A549 (cell line): ENCODE measurements at regions not wholly inside any gene's neighbourhood (a gene's known extent, or its start where the extent isn't known, plus 50 kb on each side); places are given as distances from the start of the nearest gene placed in this dataset.

Experiments used
- BHLHE40 ChIP-seq: IDR thresholded peaks from 2 replicates; pipeline ENCODE4 v1.6.1; 2012; ENCODE audit warnings: low read depth, low read length, inconsistent platforms
- CHD2 ChIP-seq: fragments of 150-350 bp; IDR thresholded peaks from 2 replicates; pipeline ENCODE4 v1.6.1; 2014; ENCODE audit warnings: low read length; ENCODE audit not compliant: partially characterized antibody
- EHMT2 ChIP-seq: fragments of 200-600 bp; sonication (generic); IDR thresholded peaks from 2 replicates; pipeline ENCODE4 v1.6.1; 2016; ENCODE audit warnings: antibody characterized with exemption, low read depth, mild to moderate bottlenecking, moderate library complexity
- FOSL2 ChIP-seq, 2 experiments: fragments of 450-650 bp in 1 of 2; fragments of >200 bp in 1 of 2; sonication (Bioruptor Twin) in 1 of 2; formaldehyde crosslinking; IDR thresholded peaks; 2 replicates each; pipeline versions ENCODE4 v1.5.0 to v1.6.1; 2016 to 2020; ENCODE audit warnings: mild to moderate bottlenecking in 1 of 2, moderate library complexity in 1 of 2
- MAFK ChIP-seq: fragments of 450-650 bp; IDR thresholded peaks from 2 replicates; pipeline ENCODE4 v1.6.1; 2014; ENCODE audit not compliant: partially characterized antibody
- MYC ChIP-seq: IDR thresholded peaks from 2 replicates; pipeline ENCODE4 v1.6.1; 2012; ENCODE audit warnings: mild to moderate bottlenecking, inconsistent platforms, low read length, improper control_type of control experiment, borderline replicate concordance
- PHF8 ChIP-seq: fragments of 200-600 bp; sonication (generic); IDR thresholded peaks from 2 replicates; pipeline ENCODE4 v1.6.1; 2016; ENCODE audit warnings: low read depth, mild to moderate bottlenecking, antibody characterized with exemption, moderate library complexity, borderline replicate concordance
- POLR2A ChIP-seq: IDR thresholded peaks from 2 replicates; pipeline ENCODE4 v1.6.1; 2012; ENCODE audit warnings: mild to moderate bottlenecking, low read length
- RAD21 ChIP-seq, 2 experiments: fragments of >200 bp in 1 of 2; sonication (Bioruptor Twin) in 1 of 2; formaldehyde crosslinking in 1 of 2; IDR thresholded peaks in 1 of 2; conservative IDR thresholded peaks in 1 of 2; 2 replicates in 1 of 2; 3 replicates in 1 of 2; pipeline ENCODE4 v1.6.1; 2012 to 2018; ENCODE audit warnings: inconsistent platforms in 1 of 2
- TF ChIP-seq, protein P1 (sequence below): fragments of >200 bp; sonication (Bioruptor Twin); formaldehyde crosslinking; IDR thresholded peaks from 3 replicates; pipeline ENCODE4 v1.5.1; 2016

DNA sequence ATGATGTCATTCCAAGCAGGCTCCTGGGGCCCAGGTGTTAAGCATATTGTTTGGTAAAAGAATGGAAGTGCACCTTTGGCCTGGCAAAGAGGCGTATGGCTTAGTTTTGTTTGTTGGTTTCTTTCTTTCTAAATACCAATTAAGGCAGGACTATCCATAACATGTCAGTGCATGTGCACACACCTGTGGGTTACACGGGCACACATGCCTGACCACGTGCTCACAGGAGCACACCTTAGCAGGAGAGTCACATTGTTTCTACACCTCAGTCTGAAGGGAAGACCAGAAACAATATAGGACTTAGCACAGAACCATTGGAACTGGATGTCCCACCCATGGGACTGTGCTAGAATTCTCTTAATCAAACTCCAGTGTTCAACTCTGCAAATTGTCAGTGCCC, 127.8 kb downstream of the FBXO15 start:
- no peak for TF ChIP-seq EHMT2
- no peak for TF ChIP-seq RAD21 (conservative IDR thresholded peaks at IDR 0.05 in 1 of 2, IDR thresholded peaks at IDR 0.05 in 1 of 2)
- TF ChIP-seq, protein P1, sequence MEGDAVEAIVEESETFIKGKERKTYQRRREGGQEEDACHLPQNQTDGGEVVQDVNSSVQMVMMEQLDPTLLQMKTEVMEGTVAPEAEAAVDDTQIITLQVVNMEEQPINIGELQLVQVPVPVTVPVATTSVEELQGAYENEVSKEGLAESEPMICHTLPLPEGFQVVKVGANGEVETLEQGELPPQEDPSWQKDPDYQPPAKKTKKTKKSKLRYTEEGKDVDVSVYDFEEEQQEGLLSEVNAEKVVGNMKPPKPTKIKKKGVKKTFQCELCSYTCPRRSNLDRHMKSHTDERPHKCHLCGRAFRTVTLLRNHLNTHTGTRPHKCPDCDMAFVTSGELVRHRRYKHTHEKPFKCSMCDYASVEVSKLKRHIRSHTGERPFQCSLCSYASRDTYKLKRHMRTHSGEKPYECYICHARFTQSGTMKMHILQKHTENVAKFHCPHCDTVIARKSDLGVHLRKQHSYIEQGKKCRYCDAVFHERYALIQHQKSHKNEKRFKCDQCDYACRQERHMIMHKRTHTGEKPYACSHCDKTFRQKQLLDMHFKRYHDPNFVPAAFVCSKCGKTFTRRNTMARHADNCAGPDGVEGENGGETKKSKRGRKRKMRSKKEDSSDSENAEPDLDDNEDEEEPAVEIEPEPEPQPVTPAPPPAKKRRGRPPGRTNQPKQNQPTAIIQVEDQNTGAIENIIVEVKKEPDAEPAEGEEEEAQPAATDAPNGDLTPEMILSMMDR = no peak
- no peak for TF ChIP-seq BHLHE40
- no peak for TF ChIP-seq POLR2A
- no peak for TF ChIP-seq PHF8
- no peak for TF ChIP-seq MAFK
- no peak for TF ChIP-seq FOSL2 (IDR thresholded peaks at IDR 0.05)
- TF ChIP-seq FOSL2 (CRISPR knock-in tag; IDR thresholded peaks at IDR 0.05) = no peak
- TF ChIP-seq MYC = no peak
- no peak for TF ChIP-seq CHD2
